NCI-H2081 (cell line): ENCODE measurements at regions not wholly inside any gene's neighbourhood (a gene's known extent, or its start where the extent isn't known, plus 50 kb on each side); places are given as distances from the start of the nearest gene placed in this dataset.

Experiments
- DNase-seq, 2 experiments: peaks; one replicate each; lab custom pipeline; 2025; lab: John Stamatoyannopoulos, UW

DNA sequence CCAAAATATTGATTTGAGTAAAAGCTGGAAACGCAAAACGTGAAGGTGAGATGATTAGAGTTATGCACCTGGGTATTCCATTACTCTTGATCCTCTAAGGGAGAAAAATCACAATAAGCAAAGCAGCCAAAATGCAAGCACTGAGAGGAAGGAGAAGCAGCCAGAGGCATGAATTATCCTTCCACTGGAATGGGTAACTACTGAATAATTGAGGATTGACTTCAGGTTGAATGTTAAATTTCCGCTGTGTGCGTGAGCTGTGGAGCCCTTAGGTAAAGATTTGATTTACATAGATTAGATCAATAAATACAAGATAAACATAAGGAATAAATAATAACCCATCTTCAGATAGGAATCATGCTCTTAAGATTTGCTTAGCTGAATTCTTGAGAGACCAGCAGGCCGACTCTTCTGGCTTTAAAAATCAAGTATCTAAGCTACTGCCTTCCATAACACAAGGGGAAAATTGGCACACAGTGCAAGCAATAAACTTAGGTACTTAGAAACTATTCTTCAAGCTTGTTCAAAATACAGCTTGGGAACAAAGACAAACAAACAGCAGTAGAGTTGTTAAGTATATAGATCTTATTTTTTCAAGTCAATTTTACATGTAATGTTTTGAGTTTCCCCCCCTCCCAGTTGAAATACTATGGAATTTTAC is 1459.5 kb downstream of the ZPLD1 start:
- DNase-seq, result no peak

DNA sequence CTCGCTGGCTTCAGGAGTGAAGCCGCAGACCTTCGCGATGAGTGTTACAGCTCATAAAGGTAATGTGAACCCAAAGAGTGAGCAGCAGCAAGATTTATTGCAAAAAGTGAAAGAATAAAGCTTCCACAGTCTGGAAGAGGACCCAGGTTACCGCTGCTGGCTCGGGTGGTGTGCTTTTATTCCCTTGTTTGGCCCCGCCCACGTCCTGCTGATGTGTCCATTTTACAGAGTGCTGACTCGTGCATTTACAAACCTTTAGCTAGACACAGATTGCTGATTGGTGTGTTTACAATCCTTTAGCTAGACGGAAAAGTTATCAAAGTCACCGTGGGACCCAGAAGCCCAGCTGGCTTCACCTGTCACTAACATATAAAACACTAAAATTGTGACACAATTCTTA is 1464.5 kb downstream of the ZPLD1 start:
- no peak for DNase-seq

DNA sequence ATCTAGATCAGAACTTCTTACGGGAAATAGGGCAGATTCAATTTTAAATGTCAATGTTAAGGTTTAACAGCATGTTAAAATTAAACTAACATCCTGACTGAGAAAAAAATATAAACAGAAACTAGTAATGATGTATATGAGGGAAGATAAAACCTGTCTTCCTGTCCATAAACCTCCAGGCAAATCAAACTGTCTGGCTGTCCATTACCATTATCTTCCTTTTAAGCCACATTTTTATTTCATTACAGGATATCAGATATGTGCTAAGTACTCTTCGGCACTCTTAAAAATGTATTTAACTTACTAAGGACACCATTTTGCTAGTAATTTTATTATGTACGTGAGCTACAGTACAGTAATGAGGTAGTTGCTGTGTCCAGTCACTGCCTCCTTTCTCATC is 1461.7 kb upstream of the ALCAM start:
- DNase-seq, result no peak

DNA sequence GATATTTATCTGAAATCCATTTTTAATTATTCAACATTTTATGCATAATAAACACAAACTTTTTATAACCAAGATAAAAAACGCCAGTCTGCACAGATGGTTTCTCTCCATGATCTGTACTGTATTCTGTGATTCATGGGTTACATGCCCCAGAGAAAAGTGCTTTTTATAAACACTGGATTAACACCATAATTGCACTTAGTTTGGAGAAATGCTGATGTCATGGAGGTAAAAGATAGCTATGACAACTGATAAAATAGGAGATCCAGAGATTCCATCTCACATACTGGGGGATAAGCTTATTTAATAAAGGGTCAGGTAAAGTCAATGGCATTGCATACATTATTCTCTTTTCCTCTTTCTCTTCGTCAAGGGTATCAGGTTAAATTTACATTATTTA is 1460.4 kb upstream of the ALCAM start:
- DNase-seq, result no peak

DNA sequence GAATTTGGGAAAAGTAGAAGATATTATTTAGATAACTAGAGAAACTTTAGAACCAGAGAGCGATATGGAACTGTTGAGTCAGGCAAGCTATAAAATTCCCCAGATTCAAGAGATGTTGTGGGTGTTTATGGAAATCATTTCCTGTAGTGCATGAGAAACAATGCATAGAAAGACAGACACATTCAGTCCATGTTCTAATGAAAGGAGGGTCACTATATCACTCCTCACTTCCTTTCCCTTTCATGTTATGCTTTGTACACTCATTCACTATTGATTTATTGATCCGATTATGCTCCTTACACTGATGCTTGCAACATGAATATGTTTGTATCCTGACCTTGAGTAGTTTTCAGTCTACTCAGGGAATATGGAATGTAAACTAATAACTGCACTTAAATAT is 1459.9 kb upstream of the ALCAM start:
- no peak for DNase-seq

DNA sequence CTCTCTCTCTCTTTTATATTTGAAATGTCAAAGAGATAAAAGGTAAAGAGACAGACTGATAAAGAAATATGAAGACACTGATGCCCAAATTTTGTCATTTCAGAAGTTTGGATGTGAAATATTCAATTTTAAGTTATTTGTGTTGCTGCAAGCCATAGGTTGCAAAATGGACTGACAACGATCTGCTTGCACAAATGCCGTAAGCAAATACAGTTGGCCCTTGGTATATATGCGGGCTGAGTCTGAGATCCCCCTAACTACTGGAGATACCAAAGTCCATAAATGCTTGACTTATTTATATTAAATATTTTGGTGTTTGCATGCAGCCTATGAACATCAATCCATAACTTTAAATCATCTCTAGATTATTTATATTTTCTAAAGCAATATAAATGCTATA is 1459.1 kb upstream of the ALCAM start:
- no peak for DNase-seq

DNA sequence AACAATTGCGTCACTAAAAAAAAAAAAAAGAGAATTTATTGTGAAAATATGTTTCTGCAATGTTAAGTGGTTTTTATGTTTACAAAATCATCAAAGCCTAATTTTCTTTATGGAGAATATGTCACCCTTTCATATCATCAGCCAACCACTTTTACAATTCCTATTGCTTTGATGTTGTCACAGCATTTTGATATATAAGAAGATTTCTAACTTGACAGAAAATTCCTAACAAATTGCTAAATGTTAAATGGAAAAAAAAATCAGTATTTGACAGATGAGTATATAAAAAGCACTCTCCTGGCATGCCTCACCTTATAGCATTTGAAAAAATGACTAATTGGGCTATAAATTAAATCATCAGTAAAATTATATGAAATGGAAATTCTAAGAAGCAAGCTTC is 1457.3 kb upstream of the ALCAM start:
- no peak for DNase-seq

DNA sequence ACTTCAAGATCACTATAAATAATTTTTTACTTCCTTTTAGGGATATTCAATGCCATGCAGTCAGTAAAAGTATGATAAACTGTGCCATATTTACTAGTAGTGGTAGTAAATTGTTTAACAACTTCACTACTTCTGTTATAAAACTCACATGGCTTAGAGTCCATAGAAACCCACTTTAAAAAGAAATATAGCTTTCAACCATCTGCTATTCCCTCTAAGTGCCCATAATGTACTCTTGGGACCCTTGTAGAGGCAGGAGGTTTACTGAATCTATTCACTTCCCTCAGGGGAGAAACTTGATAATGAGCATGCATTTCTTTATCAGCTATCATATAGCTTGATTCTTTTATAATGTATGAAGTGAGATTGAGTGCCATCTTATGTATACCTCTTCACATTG is 1448.4 kb upstream of the ALCAM start:
- no peak for DNase-seq

DNA sequence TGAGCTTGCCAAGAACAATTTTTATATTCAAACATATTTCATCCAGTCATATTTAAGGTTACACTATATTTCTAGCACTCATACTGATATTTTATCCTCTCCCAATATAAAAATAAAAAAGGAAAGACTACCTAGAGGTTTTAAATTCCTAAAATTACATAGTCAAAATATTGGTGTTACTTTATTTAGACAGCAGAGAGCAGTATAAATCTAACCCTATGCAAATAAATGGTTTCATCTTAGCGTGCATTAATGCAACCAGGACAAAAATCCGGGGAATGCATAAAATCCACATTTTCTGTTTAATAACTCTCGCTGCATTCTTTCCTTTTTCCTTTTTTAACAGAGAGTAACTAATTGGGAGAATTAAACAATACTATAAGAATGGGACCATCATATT is 1447.4 kb upstream of the ALCAM start:
- no peak for DNase-seq

DNA sequence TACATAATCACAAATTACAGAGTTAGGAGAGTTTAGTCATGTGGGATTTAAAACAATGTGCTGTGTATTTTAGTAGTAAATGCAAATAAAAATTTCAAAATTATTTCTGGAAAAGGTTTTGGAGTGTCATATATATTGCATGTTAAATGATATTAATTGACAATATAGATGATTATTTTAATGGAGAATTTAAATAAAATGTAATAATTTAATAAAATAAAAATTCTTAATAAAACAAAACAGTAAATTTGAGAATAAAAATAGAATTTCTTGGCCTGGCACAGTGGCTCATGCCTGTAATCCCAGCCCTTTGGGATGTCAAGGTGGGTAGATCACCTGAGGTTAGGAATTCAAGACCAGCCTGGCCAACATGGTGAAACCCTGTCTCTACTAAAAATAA is 1442.8 kb upstream of the ALCAM start:
- no peak for DNase-seq

DNA sequence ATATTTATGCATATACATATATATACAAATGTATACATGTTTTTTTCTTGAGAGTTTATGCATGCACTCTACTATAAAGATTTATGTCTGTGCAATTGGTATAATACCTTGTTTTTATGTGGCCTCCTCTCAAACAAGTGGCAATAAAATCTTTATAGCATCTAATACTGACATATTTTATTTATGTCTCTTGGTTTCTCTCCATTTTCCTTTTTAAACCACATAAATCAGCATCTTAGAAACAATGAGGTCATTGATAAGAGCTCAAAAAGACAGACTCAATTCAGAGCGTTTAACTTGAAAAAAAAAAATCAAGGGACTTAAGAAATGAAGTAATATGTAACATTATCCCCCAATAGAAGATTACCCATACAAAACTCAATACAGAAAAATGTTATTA is 1442.2 kb upstream of the ALCAM start:
- DNase-seq, result no peak

DNA sequence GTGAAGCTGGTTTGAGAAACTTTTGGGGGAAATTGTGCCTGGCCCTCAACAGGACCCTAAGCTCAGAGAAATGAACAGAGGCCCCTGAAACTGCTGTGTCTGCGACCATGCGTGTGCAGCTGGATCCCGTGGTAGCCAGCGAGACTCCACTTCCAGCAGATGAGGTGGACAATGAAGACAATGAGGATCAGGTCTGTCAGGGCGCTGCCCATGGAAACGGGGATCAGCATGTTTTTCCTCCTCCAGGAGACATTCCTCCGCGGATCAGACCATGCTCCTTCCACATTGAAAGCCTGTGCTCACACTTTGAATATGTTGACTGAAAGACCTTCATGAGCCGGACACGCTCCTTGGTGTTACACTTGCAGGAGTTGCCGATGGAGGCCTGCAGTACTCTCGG is 1439.8 kb upstream of the ALCAM start:
- DNase-seq, result no peak

DNA sequence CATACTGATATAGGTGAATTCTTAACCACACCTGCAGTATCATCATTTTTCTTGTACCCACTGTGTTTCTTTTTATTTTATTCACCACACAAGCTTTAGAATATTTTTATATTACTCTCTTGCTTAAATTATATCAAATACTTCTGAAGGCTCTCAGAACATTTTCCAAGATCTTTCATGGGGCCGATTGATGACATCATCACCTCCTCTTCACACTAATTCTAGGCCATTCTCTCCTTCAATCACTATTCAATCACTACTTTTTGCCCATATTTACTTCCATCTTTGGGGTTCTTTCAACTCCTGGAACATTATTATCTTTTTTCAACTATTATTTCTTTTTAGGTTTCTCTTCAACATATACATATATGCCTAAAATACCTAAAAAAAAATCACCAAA is 1438.8 kb upstream of the ALCAM start:
- no peak for DNase-seq

DNA sequence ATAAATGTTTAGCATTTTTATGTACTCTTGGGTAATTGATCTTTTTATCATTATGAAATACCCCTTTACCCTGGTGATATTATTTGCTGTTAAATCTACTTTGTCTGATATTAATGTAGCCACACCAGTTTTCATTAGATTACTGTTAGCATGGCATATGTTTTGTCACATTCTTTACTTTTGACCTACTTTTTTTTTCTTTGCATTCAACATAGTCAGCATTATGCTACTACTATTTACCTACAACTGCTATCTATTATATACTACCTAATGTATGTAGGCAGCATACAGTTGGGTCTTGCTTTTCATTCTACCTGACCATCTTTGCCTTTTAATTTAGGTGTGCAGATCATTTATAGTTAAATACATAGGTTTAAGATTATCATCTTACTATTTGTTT is 1429.6 kb upstream of the ALCAM start:
- DNase-seq, result no peak

DNA sequence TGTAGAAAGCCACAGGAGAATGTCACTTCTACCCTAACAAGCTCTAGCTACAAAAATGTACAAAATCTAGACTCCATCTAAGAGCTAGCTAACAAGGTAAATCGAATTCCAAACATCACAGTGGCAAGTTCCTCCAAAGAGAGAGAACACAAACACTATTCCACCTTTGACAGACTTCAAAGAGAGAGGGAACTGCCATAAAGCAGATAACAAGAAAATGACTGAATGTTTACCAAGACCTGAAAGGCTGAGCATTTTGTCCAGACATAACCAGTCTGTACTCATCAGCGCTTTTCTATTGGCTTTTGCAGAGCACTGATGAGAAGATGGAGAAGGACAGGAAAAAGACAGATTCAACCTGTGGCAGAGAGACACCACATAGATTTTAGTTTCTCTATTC is 1419.6 kb upstream of the ALCAM start:
- no peak for DNase-seq

DNA sequence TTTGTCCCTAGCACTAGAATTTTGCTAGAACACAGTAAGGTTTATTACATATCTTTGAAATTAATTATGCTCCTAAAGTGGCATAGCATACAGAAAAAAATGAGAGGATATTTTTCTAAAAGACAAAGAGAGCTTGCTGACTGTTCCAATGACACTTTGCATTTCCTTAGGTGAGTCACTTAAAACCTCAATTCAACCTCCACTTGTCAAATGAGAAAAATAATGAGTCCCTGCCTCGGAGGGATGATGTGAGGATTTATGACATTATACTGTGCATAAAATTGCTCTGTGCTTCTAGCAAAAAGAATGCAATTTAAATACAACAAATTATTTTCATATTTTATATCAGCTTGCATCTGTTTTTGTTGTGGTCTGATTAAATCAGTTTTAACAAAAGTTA is 1417.0 kb upstream of the ALCAM start:
- no peak for DNase-seq

DNA sequence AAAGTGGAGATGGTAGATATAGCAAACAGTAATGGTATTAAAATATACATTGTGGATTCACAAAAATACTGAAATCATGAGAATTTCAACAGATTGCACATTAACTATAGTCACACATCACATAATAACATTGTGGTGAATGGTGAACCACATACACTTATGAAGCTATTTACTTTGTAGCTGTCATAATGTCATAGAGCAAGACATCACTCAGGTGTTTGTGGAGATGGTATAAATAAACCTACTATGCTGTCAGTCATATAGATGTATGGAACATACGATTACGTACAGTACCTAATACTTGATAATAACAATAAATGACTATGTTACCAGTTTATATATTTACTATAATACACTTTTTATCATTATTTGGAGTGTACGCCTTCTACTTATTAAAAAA is 1416.0 kb upstream of the ALCAM start:
- no peak for DNase-seq

DNA sequence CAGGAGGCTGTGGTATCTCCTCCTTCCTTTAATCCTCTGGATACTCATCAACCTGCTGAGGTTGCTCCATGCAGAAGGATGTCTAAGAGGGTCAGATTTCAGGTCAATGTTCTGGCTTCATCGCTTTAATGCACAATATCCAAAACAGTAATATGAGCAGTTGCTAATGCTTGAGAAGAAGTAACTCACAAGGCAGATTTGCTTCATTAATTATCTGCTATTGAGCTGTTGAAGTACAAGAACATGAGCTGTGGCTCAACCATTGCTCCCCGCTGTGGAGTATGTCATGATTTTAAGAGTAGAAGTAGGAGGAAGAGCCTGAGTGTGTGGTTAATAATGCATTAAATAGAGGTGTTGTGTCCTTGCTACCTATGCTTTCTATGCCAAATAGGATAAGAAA is 1412.9 kb upstream of the ALCAM start:
- no peak for DNase-seq

DNA sequence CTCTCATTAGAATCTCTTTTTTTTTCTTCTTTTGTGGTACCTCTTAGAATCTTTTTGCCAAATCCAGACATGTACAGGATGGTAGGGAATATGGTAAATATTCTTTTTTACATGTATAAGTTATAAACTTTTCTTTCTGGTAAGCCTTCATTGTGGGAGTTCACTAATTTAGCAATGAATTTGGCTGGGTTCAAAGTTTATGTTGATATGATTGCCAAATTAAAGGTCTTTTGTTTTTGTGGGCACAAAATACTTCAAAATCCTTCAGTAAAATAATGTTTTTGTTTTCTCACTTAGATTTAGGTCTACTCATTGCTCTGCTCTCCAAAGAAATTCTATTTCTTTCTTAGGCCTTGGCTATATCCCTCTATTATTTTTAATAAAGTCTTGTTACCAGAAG is 1405.9 kb upstream of the ALCAM start:
- no peak for DNase-seq

DNA sequence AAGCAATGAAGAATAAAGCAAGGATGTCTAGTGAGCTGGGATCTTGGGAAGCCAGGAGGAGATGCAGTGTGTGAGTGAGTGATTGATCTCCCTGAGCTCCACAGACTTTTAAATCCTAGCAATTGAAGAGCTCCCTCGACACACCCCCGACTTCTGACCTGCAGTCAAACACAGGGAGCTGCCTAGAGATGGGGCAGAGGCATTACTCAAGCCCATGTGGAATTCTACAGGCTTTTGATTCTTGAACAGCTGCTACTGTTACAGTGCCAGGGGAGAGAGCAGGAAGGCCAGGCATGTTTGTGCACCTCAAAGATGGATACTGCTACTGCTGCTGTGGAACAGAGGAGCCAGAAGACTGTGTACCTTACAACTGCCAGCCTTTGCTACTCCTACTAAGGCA is 1403.1 kb upstream of the ALCAM start:
- no peak for DNase-seq

DNA sequence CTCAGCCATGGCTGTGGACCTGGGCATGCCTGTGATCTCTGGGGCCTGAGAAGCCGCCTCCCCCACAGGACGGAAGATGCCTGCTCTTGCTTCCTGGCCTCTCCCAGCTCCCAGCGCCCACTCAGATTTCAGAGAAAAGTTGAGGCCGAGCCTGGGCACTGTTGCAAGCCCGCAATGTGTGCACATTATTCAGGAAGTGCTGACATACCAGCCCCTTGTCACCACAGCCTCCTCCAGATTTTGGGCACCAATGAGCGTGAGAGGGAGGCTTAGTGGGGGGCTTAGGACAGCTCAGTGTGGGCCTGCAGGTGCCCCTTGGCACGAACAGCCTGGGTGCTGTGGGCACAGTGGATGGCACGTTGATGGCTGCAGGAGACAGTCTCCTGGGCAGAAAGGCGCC is 1400.9 kb upstream of the ALCAM start:
- no peak for DNase-seq

DNA sequence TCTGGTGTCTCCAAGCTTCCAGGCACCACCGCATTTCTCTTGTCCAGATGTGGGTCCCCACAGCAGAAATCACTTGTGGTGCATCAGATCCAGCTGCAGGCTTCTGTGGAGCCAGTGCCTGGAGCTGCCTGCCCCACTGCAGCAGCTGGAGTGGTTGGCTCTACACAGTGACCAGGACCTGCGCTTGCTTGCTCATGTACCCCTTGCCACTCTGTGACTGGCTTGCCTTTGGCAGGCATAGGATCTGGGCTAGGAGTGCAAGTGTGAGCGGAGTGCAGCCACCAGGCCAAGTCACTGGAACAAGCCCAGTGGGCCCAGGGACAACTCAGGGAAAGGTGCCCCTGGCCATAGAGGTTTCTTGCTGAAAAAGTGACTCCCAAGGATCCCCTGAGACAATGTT is 1400.0 kb upstream of the ALCAM start:
- DNase-seq, result no peak

DNA sequence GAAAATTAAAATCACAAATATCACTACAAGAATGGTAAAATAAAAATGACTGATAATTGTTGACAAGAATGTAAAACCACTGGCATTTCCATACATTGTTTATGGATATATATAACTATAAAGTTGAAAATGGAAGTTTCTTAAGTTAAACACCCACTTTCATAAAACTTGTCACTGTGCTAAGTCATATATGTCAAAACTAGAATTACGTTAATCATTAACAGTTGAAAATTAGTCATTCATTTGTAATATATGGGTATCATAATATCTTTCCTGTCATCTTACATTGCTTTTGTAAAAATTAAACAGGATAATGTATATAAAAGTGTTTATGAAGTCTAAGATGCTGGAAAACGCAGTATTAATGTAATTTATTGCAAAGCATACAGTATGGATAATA is 1398.6 kb upstream of the ALCAM start:
- DNase-seq, result no peak

DNA sequence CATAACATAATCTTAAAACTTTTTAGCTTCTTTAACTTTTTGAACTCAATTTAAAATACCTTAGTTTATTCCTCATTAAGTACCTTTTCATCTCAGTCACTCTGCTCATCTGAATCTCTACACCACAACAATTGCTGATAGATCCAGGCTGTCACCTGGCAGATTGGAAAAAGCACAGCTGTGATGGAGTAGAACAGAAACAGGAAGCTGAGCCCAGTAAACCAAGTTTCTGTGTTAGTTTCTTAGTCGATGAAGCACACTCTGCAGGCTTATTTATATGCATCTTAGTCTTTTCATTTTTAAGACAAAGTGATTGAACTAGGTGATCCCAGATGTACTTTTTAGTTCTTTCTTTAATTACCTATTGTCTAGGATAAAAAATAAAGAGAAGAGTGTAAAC is 1398.0 kb upstream of the ALCAM start:
- no peak for DNase-seq

DNA sequence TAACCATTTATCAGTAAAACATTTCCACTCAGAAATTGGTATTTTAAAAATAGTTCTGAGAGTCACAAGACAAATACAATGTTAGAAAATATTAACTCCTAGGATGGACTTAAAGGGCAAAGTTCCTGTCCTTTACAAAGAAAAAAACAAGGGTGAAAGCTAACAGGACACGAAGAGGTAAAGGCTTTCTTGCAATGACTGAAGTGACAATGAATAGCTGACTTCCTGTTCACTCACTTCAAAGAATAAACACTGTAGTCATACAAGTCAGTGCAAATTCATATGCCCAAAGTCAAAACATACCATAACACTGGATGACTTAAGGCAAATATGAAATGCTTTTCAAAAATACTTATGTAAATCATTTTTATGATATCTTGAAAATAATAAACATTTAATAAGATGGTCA is 1389.8 kb upstream of the ALCAM start:
- DNase-seq, result no peak
